H1 (cell line): ENCODE measurements at regions not wholly inside any gene's neighbourhood (a gene's known extent, or its start where the extent isn't known, plus 50 kb on each side); places are given as distances from the start of the nearest gene placed in this dataset.

Experiments
- CHD7 ChIP-seq: fragments of 300-600 bp; sonication (generic); IDR thresholded peaks from 2 replicates; pipeline ENCODE4 v1.7.1; 2012; ENCODE audit warnings: low read length, moderate library complexity, mild to moderate bottlenecking, inconsistent platforms; ENCODE audit not compliant: insufficient replicate concordance
- EP300 ChIP-seq, 2 experiments: IDR thresholded peaks; 1 replicate in 1 of 2; 2 replicates in 1 of 2; pipeline ENCODE4 v1.6.1; 2011 to 2012; ENCODE audit warnings: low read depth in 2 of 2, low read length in 2 of 2, mild to moderate bottlenecking in 2 of 2, borderline replicate concordance in 1 of 2, inconsistent platforms in 1 of 2, moderate library complexity in 1 of 2
- EZH2 ChIP-seq: fragments of 200-600 bp; sonication (generic); IDR thresholded peaks from 2 replicates; pipeline ENCODE4 v1.7.1; 2012; ENCODE audit warnings: low read depth, mild to moderate bottlenecking, moderate library complexity, low read length, inconsistent platforms; ENCODE audit not compliant: severe bottlenecking
- HDAC6 ChIP-seq: IDR thresholded peaks from one replicate; pipeline ENCODE4 v1.7.1; 2012; ENCODE audit warnings: low read depth, mild to moderate bottlenecking, inconsistent platforms, low read length, moderate library complexity
- SIX5 ChIP-seq: IDR thresholded peaks from 2 replicates; pipeline ENCODE4 v1.6.1; 2011; ENCODE audit warnings: mild to moderate bottlenecking, low read depth, low read length

DNA sequence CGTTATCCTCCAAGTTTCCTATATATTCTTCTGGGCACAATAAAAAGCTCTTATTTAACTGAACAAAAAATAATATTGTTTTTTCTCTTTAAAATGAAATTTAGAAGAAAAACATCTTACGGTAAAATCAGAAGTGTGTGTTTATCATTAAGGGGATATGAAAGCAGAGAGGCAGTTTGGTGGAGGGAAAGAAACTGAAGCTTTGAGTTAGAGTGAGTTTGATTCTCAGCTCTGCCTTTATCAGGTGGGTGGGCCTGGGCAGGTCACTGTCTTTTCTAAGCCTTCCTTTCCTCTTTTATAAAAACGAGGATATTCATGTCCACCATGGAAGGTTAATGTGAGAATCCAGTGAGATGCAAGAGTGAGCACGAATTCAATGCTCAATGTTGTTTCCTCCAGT is 379.8 kb upstream of the CNR1 start (continued):
- TF ChIP-seq CHD7 (no peak), EP300 (IDR thresholded peaks at IDR 0.05; ENCODE audit: borderline replicate concordance in 1 of 2, low read depth in 2 of 2, low read length in 2 of 2) (no peak), SIX5 (no peak), HDAC6 (no peak), EZH2 (no peak)
- TF ChIP-seq, all 59 proteins: peak for 0
